ENCODE measurements at regions not wholly inside any gene's neighbourhood (a gene's known extent, or its start where the extent isn't known, plus 50 kb on each side); places are given as distances from the start of the nearest gene placed in this dataset.
A peak's percentile ranks its signal among the peaks of the same experiment; 100 is the strongest.
"Not testable (repeated sequence)": the region's sequence is repeated elsewhere in the genome, so short reads cannot be mapped to it uniquely, and the experiment has no call there.

GRCh38 chr13:44704811-44705210 lies 128.7 kb upstream of the TSC22D1 start:
- DNase-seq (ENCODE audit: low spot score) = not testable (repeated sequence)

DNA sequence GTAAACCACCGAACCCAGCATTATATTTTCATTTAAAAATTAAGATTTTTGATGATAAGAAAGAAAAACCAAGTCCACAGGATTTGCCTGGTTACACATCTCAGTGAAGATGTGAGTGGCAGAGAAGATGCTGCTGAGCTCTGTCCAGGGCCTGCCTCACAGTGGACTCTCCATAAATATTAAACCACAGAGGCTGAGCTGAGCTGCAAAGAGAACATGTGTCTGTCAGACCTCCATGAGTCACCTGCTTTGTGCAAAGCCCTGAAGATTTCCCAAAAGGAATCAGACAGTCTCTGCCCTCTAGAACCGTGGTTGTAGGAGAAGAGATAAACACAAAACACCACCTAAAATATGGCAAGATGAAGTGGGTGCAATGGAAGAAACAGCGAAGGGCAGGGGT lies 127.2 kb upstream of the TSC22D1 start:
- DNase-seq (ENCODE audit: low spot score) = peak; percentile 74

DNA sequence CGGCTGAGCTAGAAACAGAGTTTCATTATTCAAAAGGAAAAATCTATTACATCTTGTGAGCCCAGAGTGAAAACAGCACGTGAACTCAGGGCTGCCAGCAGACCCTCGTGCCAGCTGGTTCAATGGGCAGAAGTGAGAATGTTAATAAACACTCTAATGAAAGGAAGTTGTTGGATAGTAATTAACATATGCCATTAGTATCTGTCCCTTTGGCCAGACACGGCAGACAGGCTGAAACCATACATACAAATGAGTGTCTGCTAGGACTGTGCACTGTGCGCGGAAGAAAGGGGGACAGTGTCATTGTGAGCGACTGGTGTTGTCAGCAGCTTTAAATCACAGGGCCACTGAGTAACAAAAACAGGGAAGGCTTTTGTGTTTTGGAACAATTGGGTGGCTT lies 121.9 kb upstream of the TSC22D1 start:
- DNase-seq (ENCODE audit: low spot score) = no peak

- no peak for DNase-seq (ENCODE audit: low spot score)
Measured at GRCh38 chr13:44697058-44697457, 120.9 kb upstream of the TSC22D1 start.

DNA sequence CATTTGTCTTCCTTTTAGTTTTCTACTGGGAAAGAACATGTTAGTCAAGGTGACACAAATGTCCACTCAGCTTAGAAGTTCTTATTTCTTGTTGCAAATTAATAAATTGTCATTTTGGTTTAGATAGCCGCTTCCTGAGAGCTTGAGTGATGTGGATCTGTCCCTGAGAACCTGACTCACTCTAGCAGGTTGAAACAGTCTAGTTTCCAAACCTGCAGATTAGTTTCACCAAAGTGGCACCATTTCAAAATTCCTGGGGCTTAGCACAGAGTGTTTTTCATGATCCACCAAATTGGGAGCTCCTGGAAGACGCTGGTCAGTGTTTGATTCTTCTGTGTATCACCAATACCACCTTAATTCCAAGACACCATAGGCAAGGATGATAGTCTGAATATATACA lies 119.4 kb upstream of the TSC22D1 start:
- no peak for DNase-seq (ENCODE audit: low spot score)

GRCh38 chr13:44694842-44695241 lies 118.7 kb upstream of the TSC22D1 start:
- DNase-seq (ENCODE audit: low spot score) = no peak

- DNase-seq (ENCODE audit: low spot score) = no peak
Measured at GRCh38 chr13:44694291-44694690, 118.2 kb upstream of the TSC22D1 start.

DNA sequence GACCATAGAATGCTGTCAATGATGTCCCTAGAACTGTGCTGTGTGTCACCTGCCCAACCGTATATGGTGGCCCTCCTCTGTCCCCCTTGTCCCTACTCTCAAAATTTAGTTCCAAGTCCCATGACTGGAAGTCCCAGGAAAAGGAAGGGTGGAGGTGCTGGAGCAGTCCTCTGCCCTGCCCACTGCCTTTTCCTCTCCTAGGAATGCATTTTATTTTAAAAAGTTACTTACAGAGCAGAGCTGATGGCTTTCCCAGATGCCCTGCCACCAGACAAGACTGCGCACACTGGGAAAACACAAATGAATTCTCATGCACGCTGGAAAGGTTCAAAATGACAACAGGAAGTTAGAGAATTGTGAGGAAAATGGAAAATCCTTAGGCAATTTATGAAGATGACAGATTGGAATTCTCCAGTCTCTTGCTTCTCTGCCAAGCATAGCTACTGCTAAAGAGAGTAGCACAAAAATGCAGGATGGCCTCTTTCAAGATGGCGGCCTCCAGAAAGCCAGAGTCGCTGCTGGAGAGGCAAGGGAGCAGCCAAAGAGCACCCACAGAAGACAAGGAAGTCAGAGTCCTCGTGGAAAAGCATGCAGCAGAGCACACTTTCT lies 117.1 kb upstream of the TSC22D1 start:
- no peak for DNase-seq (ENCODE audit: low spot score)

- no peak for DNase-seq (ENCODE audit: low spot score)
Measured at GRCh38 chr13:44692173-44692713, 116.1 kb upstream of the TSC22D1 start.

DNA sequence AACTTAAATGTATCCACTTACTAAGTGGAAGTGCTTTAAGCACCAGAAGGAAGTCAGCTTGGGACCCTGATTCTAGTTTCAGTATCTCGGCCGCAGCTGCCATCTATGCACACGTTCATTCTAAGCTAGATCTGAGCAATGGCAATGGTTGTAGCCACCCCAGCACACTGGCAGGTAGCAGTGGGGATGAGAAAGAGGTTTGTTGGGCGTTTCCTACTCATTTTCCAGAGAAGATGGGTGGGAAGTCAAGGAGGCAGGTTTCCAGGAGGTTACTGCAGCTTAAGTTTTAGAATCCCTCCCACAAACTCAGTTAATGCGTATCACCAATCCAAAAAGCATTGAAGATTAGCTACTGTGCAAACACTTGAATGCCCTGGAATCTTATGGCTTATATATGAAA lies 114.2 kb upstream of the TSC22D1 start:
- no peak for DNase-seq (ENCODE audit: low spot score)

GRCh38 chr13:44688652-44689051 lies 112.5 kb upstream of the TSC22D1 start:
- no peak for DNase-seq (ENCODE audit: low spot score)

DNA sequence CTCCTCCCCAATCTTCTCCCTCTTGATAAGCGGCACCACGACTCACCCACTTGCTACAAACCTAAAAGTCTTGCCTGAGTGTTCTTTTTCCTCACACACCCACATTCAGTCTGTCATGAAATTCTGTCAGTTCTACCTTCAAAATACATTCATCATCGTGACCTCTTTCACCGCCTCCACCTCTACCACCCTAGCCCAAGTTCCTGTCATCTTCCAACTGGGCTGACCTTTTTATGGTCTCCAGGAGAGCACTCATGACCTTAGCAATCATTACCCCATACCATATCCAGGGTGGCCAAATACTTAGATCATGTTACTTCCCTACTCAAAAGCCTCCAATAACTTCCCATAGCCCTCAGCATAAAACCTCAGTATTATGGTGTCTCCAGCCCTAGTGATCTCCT lies 110.4 kb upstream of the TSC22D1 start:
- no peak for DNase-seq (ENCODE audit: low spot score)

DNA sequence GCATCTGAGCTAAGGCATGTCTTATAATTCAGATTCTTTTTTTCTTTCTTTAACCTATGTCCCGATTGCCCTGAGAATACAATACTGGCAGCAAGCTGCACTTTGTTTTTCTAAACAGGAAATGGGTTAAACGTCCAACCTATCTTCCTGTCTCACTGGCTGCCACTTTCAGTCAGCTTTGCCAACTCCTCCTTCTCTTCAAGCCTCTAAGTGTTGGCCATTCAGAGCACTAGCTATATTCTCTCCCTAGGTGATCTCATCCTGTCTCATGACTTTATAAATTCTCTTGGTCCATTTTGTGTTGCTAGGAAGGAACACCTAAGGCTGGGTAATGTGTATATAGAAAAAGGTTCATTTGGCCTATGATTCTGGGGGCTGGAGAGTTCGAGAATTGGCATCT lies 109.5 kb upstream of the TSC22D1 start:
- DNase-seq (ENCODE audit: low spot score) = no peak

DNA sequence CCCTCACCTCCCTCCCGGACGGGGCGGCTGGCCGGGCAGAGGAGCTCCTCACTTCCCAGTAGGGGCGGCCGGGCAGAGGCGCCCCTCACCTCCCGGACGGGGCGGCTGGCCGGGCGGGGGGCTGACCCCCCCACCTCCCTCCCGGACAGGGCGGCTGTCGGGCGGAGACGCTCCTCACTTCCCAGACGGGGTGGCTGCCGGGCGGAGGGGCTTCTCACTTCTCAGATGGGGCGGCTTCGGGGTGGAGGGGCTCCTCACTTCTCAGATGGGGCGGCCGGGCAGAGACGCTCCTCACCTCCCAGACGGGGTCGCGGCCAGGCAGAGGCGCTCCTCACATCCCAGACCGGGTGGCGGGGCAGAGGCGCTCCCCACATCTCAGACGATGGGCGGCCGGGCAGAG lies 106.3 kb upstream of the TSC22D1 start:
- DNase-seq (ENCODE audit: low spot score) = not testable (repeated sequence)

DNA sequence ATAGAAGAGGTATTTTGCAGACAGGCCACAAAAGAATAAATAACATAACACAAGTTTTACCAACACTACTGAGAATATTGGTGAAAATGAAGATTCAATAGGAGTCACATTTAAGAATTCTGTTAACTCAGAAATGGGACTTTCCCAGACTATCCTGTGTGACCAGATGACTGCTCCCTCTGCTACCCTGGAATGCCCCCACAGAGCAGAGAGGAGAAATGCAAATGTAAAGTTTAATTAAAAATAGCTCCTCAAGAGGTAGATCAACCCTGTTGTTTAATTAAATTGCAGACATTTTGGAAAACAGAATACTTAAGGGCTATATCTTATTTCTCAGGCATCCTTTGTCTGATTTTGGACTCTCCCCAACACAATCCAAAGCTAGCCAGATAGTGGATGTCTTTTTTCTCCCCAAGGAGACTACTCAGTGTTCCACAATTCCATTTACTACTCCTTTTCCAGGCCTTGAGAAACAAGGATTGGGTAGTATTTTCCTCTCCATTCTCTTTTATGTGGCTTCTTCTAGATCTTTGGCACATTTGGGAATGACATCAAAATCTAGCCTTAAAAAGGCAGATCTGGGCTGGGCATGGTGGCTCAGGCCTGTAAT lies 104.7 kb upstream of the TSC22D1 start:
- DNase-seq (ENCODE audit: low spot score) = no peak

DNA sequence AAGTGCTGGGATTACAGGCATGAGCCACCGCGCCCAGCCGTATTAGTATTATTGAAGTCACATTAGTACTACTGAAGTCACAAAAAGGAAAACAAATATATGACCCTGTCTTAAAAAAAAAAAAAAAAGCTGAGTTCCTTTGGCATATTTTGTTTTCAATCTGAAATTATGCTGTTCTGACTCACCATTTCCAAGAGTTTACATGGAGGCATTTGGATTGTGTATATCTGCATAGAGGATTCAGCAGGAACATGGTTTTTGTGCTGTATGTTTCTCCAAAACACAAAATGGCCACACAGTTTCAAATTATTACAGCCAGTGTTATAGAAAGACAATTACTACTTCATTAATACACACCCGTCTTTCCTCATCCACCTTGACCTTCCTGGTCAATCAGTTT lies 103.5 kb upstream of the TSC22D1 start:
- DNase-seq (ENCODE audit: low spot score) = no peak

GRCh38 chr13:44678197-44678596 lies 102.1 kb upstream of the TSC22D1 start:
- DNase-seq (ENCODE audit: low spot score) = no peak

- peak; percentile 22 for DNase-seq (ENCODE audit: low spot score)
Measured at GRCh38 chr13:44676534-44676933, 100.4 kb upstream of the TSC22D1 start.

- DNase-seq (ENCODE audit: low spot score) = no peak
Measured at GRCh38 chr13:44669534-44669933, 93.4 kb upstream of the TSC22D1 start.

- no peak for DNase-seq (ENCODE audit: low spot score)
Measured at GRCh38 chr13:44668688-44669087, 92.6 kb upstream of the TSC22D1 start.

- DNase-seq (ENCODE audit: low spot score) = peak; percentile 63
Measured at GRCh38 chr13:44667943-44668342, 91.8 kb upstream of the TSC22D1 start.

- DNase-seq (ENCODE audit: low spot score) = peak; percentile 41
Measured at GRCh38 chr13:44666538-44666937, 90.4 kb upstream of the TSC22D1 start.

GRCh38 chr13:44664308-44664707 lies 88.2 kb upstream of the TSC22D1 start:
- no peak for DNase-seq (ENCODE audit: low spot score)

DNA sequence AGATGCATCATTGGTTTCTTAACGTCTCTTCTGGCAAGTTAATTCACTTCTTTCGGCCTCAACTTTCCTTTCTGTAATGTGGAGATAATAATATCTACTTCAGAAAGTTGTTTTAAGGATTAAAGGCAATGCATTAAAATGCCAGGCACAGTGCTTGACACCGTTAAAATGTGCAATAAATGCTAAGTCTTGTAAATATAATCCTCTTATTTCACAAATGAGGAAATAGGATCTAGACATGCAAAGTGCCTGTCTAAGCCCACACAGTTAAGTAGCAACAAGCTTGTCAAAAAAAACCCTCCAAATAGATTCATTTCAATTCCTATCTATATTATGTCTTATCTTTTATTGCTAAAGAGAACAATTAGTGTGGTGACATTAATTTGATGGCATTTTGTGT lies 86.4 kb upstream of the TSC22D1 start:
- no peak for DNase-seq (ENCODE audit: low spot score)
